Esophagus muscularis mucosa (tissue), 4 donors: ENCODE measurements at regions not wholly inside any gene's neighbourhood (a gene's known extent, or its start where the extent isn't known, plus 50 kb on each side); places are given as distances from the start of the nearest gene placed in this dataset.

ENCODE experiments used
- CTCF ChIP-seq, 3 experiments: fragments of 200-600 bp in 2 of 3; fragments of 450-650 bp in 1 of 3; sonication (generic) in 2 of 3; IDR thresholded peaks; one replicate each; pipeline ENCODE4 v1.5.1; 2017 to 2019; ENCODE audit warnings: antibody characterized with exemption in 3 of 3, mild to moderate bottlenecking in 2 of 3, moderate library complexity in 1 of 3
- EP300 ChIP-seq: sonication (generic); formaldehyde crosslinking; IDR thresholded peaks from one replicate; pipeline ENCODE4 v1.6.1; 2017; ENCODE audit warnings: antibody characterized with exemption
- POLR2AphosphoS5 ChIP-seq, 2 donors: sonication (generic); formaldehyde crosslinking; IDR thresholded peaks; one replicate each; pipeline ENCODE4 v1.6.1; 2017; ENCODE audit warnings: antibody characterized with exemption in 2 of 2

GRCh38 chr6:40252531-40253258 lies 318.4 kb upstream of the MOCS1 start:
- no peak for TF ChIP-seq CTCF (IDR thresholded peaks at IDR 0.05)
- no peak for TF ChIP-seq EP300
- no peak for TF ChIP-seq POLR2AphosphoS5 (IDR thresholded peaks at IDR 0.05)
